PC-9 (cell line): ENCODE measurements at regions not wholly inside any gene's neighbourhood (a gene's known extent, or its start where the extent isn't known, plus 50 kb on each side); places are given as distances from the start of the nearest gene placed in this dataset.
A peak's percentile ranks its signal among the peaks of the same experiment; 100 is the strongest.

Source experiments
- BruUV-seq: library from RNA; stranded (reverse); fragments of 400-500 nt; replicated peaks from 2 replicates; lab custom pipeline; 2021; lab: Mats Ljungman, UMichigan
- CTCF ChIA-PET: fragments of 300-600 bp; sonication (Branson Sonifier 250); formaldehyde crosslinking; loops from one replicate; lab custom pipeline; 2022; ENCODE audit warnings: antibody characterized with exemption; lab: Charles Lee
- POLR2A ChIA-PET: fragments of 300-600 bp; sonication (Branson Sonifier 250); formaldehyde crosslinking; loops from one replicate; lab custom pipeline; 2022; ENCODE audit warnings: antibody characterized with exemption; ENCODE audit not compliant: unreplicated experiment; lab: Charles Lee
- DNase-seq, 2 experiments: peaks; one replicate each; pipeline versions ENCODE4 v3.0.0 to v3.0.0-alpha.2; 2015 to 2022; ENCODE audit warnings: mixed read lengths in 1 of 2
- H2AFZ ChIP-seq: fragments of 200-600 bp; sonication (generic); 2 replicates; pipeline ENCODE4 v1.8.1; 2017; ENCODE audit warnings: antibody characterized with exemption
- H3F3A ChIP-seq: fragments of 200-600 bp; sonication (generic); 2 replicates; pipeline ENCODE4 v1.8.1; 2017; ENCODE audit warnings: antibody characterized with exemption, mild to moderate bottlenecking, low read depth; ENCODE audit not compliant: insufficient read depth
- H3K27ac ChIP-seq: fragments of 200-600 bp; sonication (generic); 2 replicates; pipeline ENCODE4 v1.6.1; 2016; ENCODE audit warnings: mixed run types
- H3K27me3 ChIP-seq: fragments of 200-600 bp; sonication (generic); 2 replicates; pipeline ENCODE4 v1.6.1; 2016; ENCODE audit warnings: low read depth, mixed run types; ENCODE audit not compliant: insufficient read depth
- H3K36me3 ChIP-seq: fragments of 200-600 bp; sonication (generic); 2 replicates; pipeline ENCODE4 v1.6.1; 2016; ENCODE audit warnings: low read depth, mixed run types
- H3K4me1 ChIP-seq: fragments of 200-600 bp; sonication (generic); replicated peaks from 2 replicates; pipeline ENCODE4 v1.6.1; 2016; ENCODE audit warnings: mixed run types; ENCODE audit not compliant: insufficient read depth
- H3K4me2 ChIP-seq: fragments of 200-600 bp; sonication (generic); 2 replicates; pipeline ENCODE4 v1.6.1; 2017; ENCODE audit warnings: mixed run types
- H3K4me3 ChIP-seq: fragments of 200-600 bp; sonication (generic); 2 replicates; pipeline ENCODE4 v1.6.1; 2016; ENCODE audit warnings: mixed run types
- H3K79me2 ChIP-seq: fragments of 200-600 bp; sonication (generic); 2 replicates; pipeline ENCODE4 v1.6.1; 2017; ENCODE audit warnings: low read depth, mixed run types
- H3K9me2 ChIP-seq: fragments of 200-600 bp; sonication (generic); 2 replicates; pipeline ENCODE4 v1.8.1; 2017; ENCODE audit warnings: mild to moderate bottlenecking; ENCODE audit not compliant: insufficient read depth
- H3K9me3 ChIP-seq: fragments of 200-600 bp; sonication (generic); 2 replicates; pipeline ENCODE4 v1.8.1; 2016; ENCODE audit warnings: low read depth; ENCODE audit not compliant: insufficient read depth
- H4K20me1 ChIP-seq: fragments of 200-600 bp; sonication (generic); 2 replicates; pipeline ENCODE4 v1.8.1; 2017; ENCODE audit not compliant: insufficient read depth
- EZH2 ChIP-seq: fragments of 200-600 bp; sonication (generic); IDR thresholded peaks from 2 replicates; pipeline ENCODE4 v1.8.0; 2017; ENCODE audit warnings: antibody characterized with exemption, low read depth
- intact Hi-C: fragments of 100-400 bp; cut with micrococcal nuclease; formaldehyde crosslinking; loops from one replicate; pipeline ENCODE4 v1.10.0; 2022; ENCODE audit not compliant: unreplicated experiment
- TF ChIP-seq, protein P1 (sequence below): fragments of 200-600 bp; sonication (generic); conservative IDR thresholded peaks from 2 replicates; pipeline ENCODE4 v1.6.1; 2017; ENCODE audit warnings: mixed run types, antibody characterized with exemption, mild to moderate bottlenecking, moderate library complexity

DNA sequence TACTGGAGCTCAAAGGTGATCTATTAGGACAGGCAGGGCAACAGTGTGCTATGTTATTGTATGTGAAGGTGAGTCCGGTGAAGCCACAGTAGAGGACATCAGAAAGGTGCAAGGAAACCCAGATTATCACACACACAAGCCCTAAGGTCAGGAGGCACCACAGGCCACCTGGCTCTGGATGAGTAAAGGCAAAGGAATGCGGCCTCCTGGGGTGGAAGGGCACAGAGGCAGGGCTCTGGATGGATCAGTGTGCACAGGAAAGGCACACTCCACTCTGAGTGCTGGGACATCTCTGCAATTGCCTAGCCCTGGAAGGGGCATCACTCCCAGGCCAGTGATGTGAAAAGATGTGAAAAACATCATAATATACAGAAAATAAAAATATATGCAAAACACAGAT, 683.5 kb downstream of the TRIML1 start:
- no peaks in the 10 kb centered on the region for H3K27me3 ChIP-seq
- BruUV-seq, result no TSS peak
- H3K4me1 ChIP-seq, result no peaks in the 10 kb centered on the region
- no peak overlapping the region for H3K4me3 ChIP-seq
- no peaks in the 10 kb centered on the region for H3K9me3 ChIP-seq
- H3K4me2 ChIP-seq, result no peak overlapping the region
- ChIA-PET POLR2A (no interaction called here), CTCF (no interaction called here)
- H3K79me2 ChIP-seq, result no peaks in the 10 kb centered on the region
- DNase-seq, result peak in 1 of 2 experiments; percentile 35
- TF ChIP-seq EZH2, result no peak
- TF ChIP-seq, protein P1, sequence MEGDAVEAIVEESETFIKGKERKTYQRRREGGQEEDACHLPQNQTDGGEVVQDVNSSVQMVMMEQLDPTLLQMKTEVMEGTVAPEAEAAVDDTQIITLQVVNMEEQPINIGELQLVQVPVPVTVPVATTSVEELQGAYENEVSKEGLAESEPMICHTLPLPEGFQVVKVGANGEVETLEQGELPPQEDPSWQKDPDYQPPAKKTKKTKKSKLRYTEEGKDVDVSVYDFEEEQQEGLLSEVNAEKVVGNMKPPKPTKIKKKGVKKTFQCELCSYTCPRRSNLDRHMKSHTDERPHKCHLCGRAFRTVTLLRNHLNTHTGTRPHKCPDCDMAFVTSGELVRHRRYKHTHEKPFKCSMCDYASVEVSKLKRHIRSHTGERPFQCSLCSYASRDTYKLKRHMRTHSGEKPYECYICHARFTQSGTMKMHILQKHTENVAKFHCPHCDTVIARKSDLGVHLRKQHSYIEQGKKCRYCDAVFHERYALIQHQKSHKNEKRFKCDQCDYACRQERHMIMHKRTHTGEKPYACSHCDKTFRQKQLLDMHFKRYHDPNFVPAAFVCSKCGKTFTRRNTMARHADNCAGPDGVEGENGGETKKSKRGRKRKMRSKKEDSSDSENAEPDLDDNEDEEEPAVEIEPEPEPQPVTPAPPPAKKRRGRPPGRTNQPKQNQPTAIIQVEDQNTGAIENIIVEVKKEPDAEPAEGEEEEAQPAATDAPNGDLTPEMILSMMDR, result no peak
- no peak overlapping the region for H2AFZ ChIP-seq
- no peaks in the 10 kb centered on the region for H3K36me3 ChIP-seq
- intact Hi-C loops, result no loop called here
- no peaks in the 10 kb centered on the region for H3K9me2 ChIP-seq
- no peaks in the 10 kb centered on the region for H3F3A ChIP-seq
- H4K20me1 ChIP-seq, result no peaks in the 10 kb centered on the region
- H3K27ac ChIP-seq, result no peak overlapping the region

DNA sequence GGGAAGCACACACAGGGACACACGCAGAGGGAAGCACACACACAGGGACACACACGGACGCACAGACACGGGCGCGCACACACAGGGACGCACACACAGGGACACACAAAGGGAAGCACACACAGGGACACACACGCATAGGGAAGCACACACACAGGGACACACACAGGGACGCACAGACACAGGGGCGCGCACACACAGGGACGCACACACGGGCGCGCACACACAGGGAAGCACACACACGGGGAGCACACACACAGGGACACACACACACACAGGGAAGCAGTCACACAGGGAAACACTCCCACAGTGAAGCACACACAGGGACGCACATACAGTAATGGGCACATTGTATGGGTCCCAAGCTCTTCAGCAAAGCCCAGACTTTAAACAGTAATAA, 685.3 kb downstream of the TRIML1 start:
- no peak for TF ChIP-seq EZH2
- TF ChIP-seq, protein P1, result no peak

DNA sequence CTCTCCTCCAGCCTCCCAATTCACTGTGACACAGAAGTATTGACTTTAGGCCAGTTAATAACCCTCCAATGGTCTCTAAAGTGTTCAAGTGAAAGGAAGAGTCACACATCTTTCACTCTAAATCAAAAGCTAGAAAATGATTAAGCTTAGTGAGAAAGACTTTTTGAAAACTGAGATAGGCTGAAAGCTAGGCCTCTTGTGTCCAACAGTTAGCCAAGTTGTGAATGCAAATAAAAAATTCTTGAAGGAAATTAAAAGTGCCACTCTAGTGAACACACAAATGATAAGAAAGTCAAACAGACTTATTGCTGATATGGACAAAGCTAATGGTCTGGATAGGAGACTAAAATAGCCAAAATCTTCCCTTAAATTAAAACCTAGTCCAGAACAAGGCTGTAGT, 687.2 kb downstream of the TRIML1 start:
- DNase-seq, result no peak
- 0 out of 2 replicates have a peak, but pooled peaks cover 4% of the 10 kb centered on the region for H3K27me3 ChIP-seq
- POLR2A ChIA-PET, result interaction anchor here (0.6 kb wide), 1 partner anchor 749 kb away, joined by 5 read pairs; no protein-coding TSS in a partner anchor
- no peaks in the 10 kb centered on the region for H3K4me1 ChIP-seq
- H3K9me2 ChIP-seq, result no peaks in the 10 kb centered on the region
- no peak overlapping the region for H3K27ac ChIP-seq
- H3F3A ChIP-seq, result no peaks in the 10 kb centered on the region
- CTCF ChIA-PET, result no interaction called here
- H3K79me2 ChIP-seq, result no peaks in the 10 kb centered on the region
- H3K36me3 ChIP-seq, result no peaks in the 10 kb centered on the region
- H3K9me3 ChIP-seq, result no peaks in the 10 kb centered on the region
- H2AFZ ChIP-seq, result no peak overlapping the region
- H3K4me3 ChIP-seq, result no peak overlapping the region
- intact Hi-C loops, result no loop called here
- H3K4me2 ChIP-seq, result no peak overlapping the region
- no peaks in the 10 kb centered on the region for H4K20me1 ChIP-seq
- TF ChIP-seq EZH2, result no peak
- TF ChIP-seq, protein P1, result no peak
- BruUV-seq, result no TSS peak

More for the DNA sequence above, 685.3 kb downstream of the TRIML1 start:
- BruUV-seq, result no TSS peak
- ChIA-PET POLR2A (no interaction called here), CTCF (no interaction called here)
- no peak overlapping the region for H3K27ac ChIP-seq
- no peaks in the 10 kb centered on the region for H3F3A ChIP-seq
- no peaks in the 10 kb centered on the region for H3K9me3 ChIP-seq
- no peaks in the 10 kb centered on the region for H3K4me1 ChIP-seq
- DNase-seq, result no peak
- no peaks in the 10 kb centered on the region for H3K36me3 ChIP-seq
- no peak overlapping the region for H3K4me2 ChIP-seq
- H3K27me3 ChIP-seq, result 0 out of 2 replicates have a peak, but pooled peaks cover 4% of the 10 kb centered on the region
- no peaks in the 10 kb centered on the region for H3K79me2 ChIP-seq
- H2AFZ ChIP-seq, result no peak overlapping the region
- H4K20me1 ChIP-seq, result no peaks in the 10 kb centered on the region
- H3K4me3 ChIP-seq, result no peak overlapping the region
- intact Hi-C loops, result no loop called here
- H3K9me2 ChIP-seq, result no peaks in the 10 kb centered on the region
